ENCODE measurements at regions not wholly inside any gene's neighbourhood (a gene's known extent, or its start where the extent isn't known, plus 50 kb on each side); places are given as distances from the start of the nearest gene placed in this dataset.
A peak's percentile ranks its signal among the peaks of the same experiment; 100 is the strongest.

- H3K27me3 ChIP-seq (ENCODE audit: control insufficient read depth in 2 of 2, insufficient read depth in 2 of 2, low read length in 2 of 2): no peaks in the 10 kb centered on the region
- no peaks in the 10 kb centered on the region for H3K36me3 ChIP-seq (ENCODE audit: control insufficient read depth, insufficient read depth, low read length)
- no peak overlapping the region for H3K4me3 ChIP-seq
- no peaks in the 10 kb centered on the region for H3K9me1 ChIP-seq (ENCODE audit: control insufficient read depth, insufficient read depth, low read length)
- H2AFZ ChIP-seq (ENCODE audit: low read depth, low read length): no peak overlapping the region
- H3K4me2 ChIP-seq (ENCODE audit: insufficient read depth, low read length): no peak overlapping the region
- DNase-seq (ENCODE audit: extremely low read depth in 1 of 4, low spot score in 3 of 4) (no peak), FAIRE-seq (no peak), ATAC-seq (no peak)
- H3K9ac ChIP-seq (ENCODE audit: insufficient read depth in 1 of 2, low read depth in 2 of 2, low read length in 2 of 2): no peak overlapping the region
- no peaks in the 10 kb centered on the region for H3K4me1 ChIP-seq (replicated peaks in 1 of 2; ENCODE audit: control insufficient read depth in 2 of 2, insufficient read depth in 2 of 2, low read length in 2 of 2)
- in situ Hi-C loops (cut with MboI): no loop called here
- peaks cover 3% of the 10 kb centered on the region for H3K9me3 ChIP-seq (replicated peaks; ENCODE audit: control insufficient read depth, insufficient read depth, low read depth, low read length)
- H3K27ac ChIP-seq (ENCODE audit: extremely low read depth, low read depth, low read length): no peak overlapping the region
- intact Hi-C loops (cut with micrococcal nuclease): no loop called here
- ChIA-PET POLR2A (no interaction called here), CTCF (ENCODE audit: low intra/inter-chr PET ratio) (no interaction called here)
- no peaks in the 10 kb centered on the region for H4K20me1 ChIP-seq (replicated peaks; ENCODE audit: control insufficient read depth, insufficient read depth, low read length)
- BruUV-seq (replicated peaks): no TSS peak
- H3K79me2 ChIP-seq (ENCODE audit: control insufficient read depth, insufficient read depth, low read length): no peaks in the 10 kb centered on the region
- TF ChIP-seq DACH1 (IDR thresholded peaks at IDR 0.05; ENCODE audit: partially characterized antibody) (no peak), ZNF277 (CRISPR knock-in tag; IDR thresholded peaks at IDR 0.05; ENCODE audit: borderline replicate concordance) (no peak), ZNF766 (CRISPR knock-in tag; conservative IDR thresholded peaks at IDR 0.05) (no peak), RBBP5 (IDR thresholded peaks at IDR 0.05; ENCODE audit: borderline replicate concordance, insufficient read depth, low read length, poor library complexity, severe bottlenecking) (no peak), E2F3 (CRISPR knock-in tag; IDR thresholded peaks at IDR 0.05) (no peak), PPARD (CRISPR knock-in tag; IDR thresholded peaks at IDR 0.05) (no peak), CEBPB (tag; IDR thresholded peaks at IDR 0.05) (no peak), TAF9B (IDR thresholded peaks at IDR 0.05; ENCODE audit: partially characterized antibody) (no peak), MAFG (tag; conservative IDR thresholded peaks at IDR 0.05) (peak; percentile 82), MAFF (IDR thresholded peaks at IDR 0.05; ENCODE audit: low read length) (peak; percentile 70), ZNF232 (CRISPR knock-in tag; IDR thresholded peaks at IDR 0.05) (no peak), THRB (CRISPR knock-in tag; conservative IDR thresholded peaks at IDR 0.05) (no peak), EP300 (IDR thresholded peaks at IDR 0.05; ENCODE audit: low read length) (no peak), ZNF316 (IDR thresholded peaks at IDR 0.05) (peak; percentile 90; the same call in 1 of the 2 replicates), E4F1 (CRISPR knock-in tag; IDR thresholded peaks at IDR 0.05; ENCODE audit: borderline replicate concordance) (0 out of 2 replicates have a peak, but pooled peaks have one; percentile 8), MLLT1 (IDR thresholded peaks at IDR 0.05) (no peak), TAF7 (tag; IDR thresholded peaks at IDR 0.05) (no peak)
Measured at GRCh38 chr13:90518417-90518816, 829.1 kb upstream of the MIR17HG start.

All from K562 (cell line).